ENCODE measurements at regions not wholly inside any gene's neighbourhood (a gene's known extent, or its start where the extent isn't known, plus 50 kb on each side); places are given as distances from the start of the nearest gene placed in this dataset.
"Not testable (repeated sequence)": the region's sequence is repeated elsewhere in the genome, so short reads cannot be mapped to it uniquely, and the experiment has no call there.

DNA sequence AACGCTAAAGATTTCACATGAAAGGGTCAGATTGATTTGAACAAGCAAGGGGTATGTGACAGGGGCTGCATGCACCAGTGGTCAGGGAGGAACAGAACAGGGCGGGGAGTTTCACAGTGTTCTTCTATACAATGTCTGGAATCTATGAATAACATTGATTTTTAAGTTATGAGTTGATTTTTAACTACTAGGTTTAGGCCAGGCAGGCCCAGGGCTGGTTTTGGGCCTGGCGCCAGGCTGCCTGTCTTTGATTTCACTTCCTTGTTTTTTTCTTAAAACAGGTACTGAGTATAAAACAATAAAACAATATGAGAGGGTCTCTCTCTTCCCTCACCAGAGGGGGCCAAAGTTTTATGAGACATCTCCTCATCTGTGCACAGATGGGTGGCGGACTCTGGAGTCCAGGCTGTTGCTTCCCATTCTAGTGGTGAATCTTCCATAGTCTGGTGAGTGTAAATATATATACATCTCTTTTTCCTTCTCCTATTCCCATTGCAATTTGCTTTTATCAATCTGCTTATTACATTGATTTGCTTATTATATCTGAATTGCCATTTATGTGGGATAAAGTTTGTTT, 133.2 kb downstream of the ZNF737 start:
- H3K27me3 ChIP-seq (ENCODE audit: insufficient read depth, low read length); H3K9ac ChIP-seq (ENCODE audit: low read depth, low read length); H3K4me3 ChIP-seq (ENCODE audit: low read length); H3K36me3 ChIP-seq (ENCODE audit: insufficient read depth, low read length); H3K9me3 ChIP-seq (ENCODE audit: insufficient read depth, low read depth, low read length); H3K4me1 ChIP-seq (ENCODE audit: insufficient read depth, low read length); H3K27ac ChIP-seq (ENCODE audit: low read depth, low read length): not testable (repeated sequence)
- 90% methylated on average over 2 of the region's 4 CpGs for WGBS

DNA sequence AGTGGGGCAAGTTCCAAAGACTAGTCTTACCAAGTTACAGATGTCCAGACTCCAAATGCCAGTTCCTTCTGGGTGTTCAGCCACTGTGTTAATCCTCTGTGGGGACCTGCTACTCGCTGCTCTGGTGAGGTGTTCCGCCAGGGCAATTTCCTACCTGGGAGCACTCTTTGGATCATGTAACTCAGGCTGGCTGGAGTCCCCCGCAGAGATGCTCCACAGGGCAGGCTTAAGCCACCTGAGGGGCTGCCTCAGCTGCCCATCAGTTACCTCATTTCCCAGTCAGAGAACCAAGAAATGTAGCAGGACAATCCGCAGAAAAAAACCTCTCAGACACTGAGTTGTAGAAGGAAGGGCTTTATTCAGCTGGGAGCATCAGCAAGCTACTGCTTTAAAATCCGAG, 133.8 kb downstream of the ZNF737 start:
- Histone ChIP-seq H3K27me3 (ENCODE audit: insufficient read depth, low read length) (no peaks in the 10 kb centered on the region), H3K4me1 (ENCODE audit: insufficient read depth, low read length) (no peaks in the 10 kb centered on the region), H3K27ac (ENCODE audit: low read depth, low read length) (no peak overlapping the region), H3K36me3 (ENCODE audit: insufficient read depth, low read length) (no peaks in the 10 kb centered on the region), H3K9ac (ENCODE audit: low read depth, low read length) (no peak overlapping the region), H3K4me3 (ENCODE audit: low read length) (no peak overlapping the region), H3K9me3 (ENCODE audit: insufficient read depth, low read depth, low read length) (no peaks in the 10 kb centered on the region)
- WGBS = 91% methylated on average over 5 of the region's 5 CpGs

DNA sequence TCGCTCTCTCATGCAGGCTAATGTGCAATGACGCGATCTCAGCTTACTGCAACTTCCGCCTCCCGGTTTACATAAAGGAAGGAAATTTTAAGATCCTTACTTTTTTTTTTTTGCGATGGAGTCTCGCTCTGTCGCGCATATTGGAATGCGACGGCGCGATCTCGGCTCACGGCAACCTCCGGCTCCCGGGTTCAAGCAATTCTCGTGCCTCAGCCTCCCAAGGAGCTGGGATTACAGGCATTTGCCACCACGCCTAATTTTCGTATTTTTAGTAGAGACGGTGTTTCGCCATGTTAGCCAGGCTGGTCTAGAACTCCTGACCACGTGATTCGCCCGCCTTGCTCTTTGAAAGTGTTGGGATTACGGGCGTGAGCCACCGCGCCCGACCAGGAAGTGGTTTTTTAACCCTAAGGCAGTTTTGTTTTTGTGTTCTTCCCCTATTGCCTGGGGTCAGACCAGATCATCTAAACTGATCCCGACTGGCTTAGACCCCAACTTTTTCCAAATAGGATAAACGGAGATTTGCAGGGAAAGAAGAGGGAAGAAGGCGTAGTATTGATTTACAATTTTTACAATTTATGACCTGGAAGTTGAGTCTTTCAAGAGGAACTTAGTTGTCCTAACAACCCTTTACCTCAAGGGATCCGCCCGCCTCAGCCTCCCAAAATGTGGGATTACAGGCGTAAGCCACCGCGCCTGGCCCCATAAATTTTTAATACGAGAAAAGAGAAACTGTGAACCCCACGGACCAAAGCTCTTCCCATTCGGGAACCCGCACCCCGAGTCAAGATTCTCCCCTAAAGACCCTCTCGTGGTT, 142.0 kb downstream of the ZNF737 start:
- Histone ChIP-seq H3K27ac (ENCODE audit: low read depth, low read length) (peak overlapping the region; percentile 84), H3K4me1 (ENCODE audit: insufficient read depth, low read length) (no peaks in the 10 kb centered on the region), H3K4me3 (ENCODE audit: low read length) (peak overlapping the region; percentile 99), H3K9ac (ENCODE audit: low read depth, low read length) (peak overlapping the region; percentile 100), H3K27me3 (ENCODE audit: insufficient read depth, low read length) (no peaks in the 10 kb centered on the region), H3K9me3 (ENCODE audit: insufficient read depth, low read depth, low read length) (no peaks in the 10 kb centered on the region), H3K36me3 (ENCODE audit: insufficient read depth, low read length) (peaks cover 18% of the 10 kb centered on the region)
- WGBS = 1% methylated on average over 39 of the region's 44 CpGs

DNA sequence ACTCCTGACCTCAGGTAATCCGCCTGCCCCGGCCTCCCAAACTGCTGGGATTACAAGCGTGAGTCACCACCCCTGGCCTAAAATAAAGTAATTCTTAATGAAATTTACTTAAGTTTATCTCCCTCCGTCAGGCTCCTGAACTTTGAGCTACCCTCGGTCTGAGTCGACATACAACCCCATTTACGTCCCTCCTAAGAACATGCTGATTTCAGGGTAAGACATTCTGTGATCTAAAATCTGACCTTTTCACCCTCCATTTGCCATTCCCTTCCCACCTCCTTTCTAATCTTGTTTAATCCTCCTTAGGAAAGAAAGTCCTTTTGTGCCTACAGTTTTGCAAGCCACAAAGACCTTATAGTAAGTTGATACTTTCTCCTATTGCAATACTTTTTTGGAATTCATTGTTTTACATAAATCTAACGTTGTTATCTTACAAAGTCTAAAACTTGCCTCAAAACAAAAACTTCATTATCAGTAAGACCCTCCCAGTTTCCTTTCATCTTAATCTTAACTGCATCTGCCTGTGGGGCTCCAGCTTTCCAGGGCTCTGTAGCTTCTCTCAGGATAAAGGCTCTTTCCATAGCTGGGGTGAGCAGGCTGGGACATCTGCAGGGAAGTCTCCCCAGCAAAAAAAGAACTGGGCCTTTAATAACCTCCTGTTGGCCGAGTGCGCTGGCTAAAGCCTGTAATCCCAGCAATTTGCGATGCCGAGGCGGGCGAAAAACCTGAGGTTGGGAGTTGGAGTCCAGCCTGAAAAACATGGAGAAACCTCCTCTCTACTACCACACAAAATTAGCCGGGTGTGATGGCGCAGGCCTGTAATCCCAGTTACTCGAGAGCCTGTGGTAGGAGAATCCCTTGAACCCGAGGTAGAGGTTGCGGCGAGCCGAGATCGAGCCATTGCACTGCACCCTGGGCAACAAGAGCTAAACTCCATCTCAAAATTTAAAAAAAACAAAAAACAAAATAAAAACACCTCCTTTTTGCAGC, 143.1 kb downstream of the ZNF737 start:
- Histone ChIP-seq H3K4me3 (ENCODE audit: low read length) (peak overlapping the region; percentile 99), H3K27me3 (ENCODE audit: insufficient read depth, low read length) (no peaks in the 10 kb centered on the region), H3K36me3 (ENCODE audit: insufficient read depth, low read length) (peaks cover 23% of the 10 kb centered on the region), H3K4me1 (ENCODE audit: insufficient read depth, low read length) (no peaks in the 10 kb centered on the region), H3K9me3 (ENCODE audit: insufficient read depth, low read depth, low read length) (no peaks in the 10 kb centered on the region), H3K9ac (ENCODE audit: low read depth, low read length) (peak overlapping the region; percentile 100; the same call in 1 of the 2 replicates), H3K27ac (ENCODE audit: low read depth, low read length) (peak overlapping the region; percentile 18; the same call in 1 of the 2 replicates)
- 50% methylated on average over 21 of the region's 22 CpGs for WGBS

DNA sequence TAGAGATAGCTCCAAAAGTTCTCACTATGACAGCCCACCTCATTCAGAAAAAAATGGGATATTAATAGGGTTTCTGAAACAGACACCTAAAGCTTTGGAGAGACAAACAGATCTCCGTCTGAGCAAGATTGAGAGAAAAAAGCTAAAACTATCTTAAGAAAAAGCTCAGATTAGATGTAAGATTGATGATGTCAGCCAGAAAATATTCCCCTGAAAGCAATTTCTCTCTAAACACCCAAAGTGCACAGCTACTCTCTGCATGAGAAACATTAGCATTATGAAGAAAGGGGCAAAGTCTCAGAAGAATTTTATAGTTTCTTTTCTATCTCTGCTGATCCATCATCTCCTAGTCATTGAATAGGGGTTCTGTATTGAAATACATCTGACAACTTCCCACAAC, 148.9 kb downstream of the ZNF737 start:
- Histone ChIP-seq H3K36me3 (ENCODE audit: insufficient read depth, low read length) (peaks cover 65% of the 10 kb centered on the region), H3K27me3 (ENCODE audit: insufficient read depth, low read length) (no peaks in the 10 kb centered on the region), H3K9ac (ENCODE audit: low read depth, low read length) (no peak overlapping the region), H3K9me3 (ENCODE audit: insufficient read depth, low read depth, low read length) (no peaks in the 10 kb centered on the region), H3K4me3 (ENCODE audit: low read length) (no peak overlapping the region), H3K27ac (ENCODE audit: low read depth, low read length) (no peak overlapping the region), H3K4me1 (ENCODE audit: insufficient read depth, low read length) (no peaks in the 10 kb centered on the region)
- 100% methylated on average over 1 of the region's 1 CpG for whole genome bisulfite sequencing

DNA sequence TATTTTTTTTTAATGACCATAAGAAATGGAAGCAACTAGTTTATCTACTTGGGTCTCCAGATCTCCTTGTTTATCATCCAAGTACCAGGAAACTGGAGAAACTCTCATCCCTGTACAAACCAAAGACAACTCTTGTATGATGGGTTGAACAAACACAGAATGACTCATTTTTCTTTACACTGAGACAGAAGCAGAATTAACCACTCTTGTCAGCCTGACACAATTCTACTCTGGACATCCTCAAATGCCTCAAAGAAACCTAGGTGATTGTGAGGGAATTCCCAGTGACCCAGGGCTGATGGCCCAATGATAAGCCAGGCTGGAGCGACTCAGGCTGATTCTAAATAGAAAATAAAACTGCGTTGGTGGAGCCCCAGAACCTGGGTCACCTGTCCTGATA, 151.5 kb downstream of the ZNF737 start:
- Histone ChIP-seq H3K36me3 (ENCODE audit: insufficient read depth, low read length) (peaks cover 55% of the 10 kb centered on the region), H3K4me1 (ENCODE audit: insufficient read depth, low read length) (no peaks in the 10 kb centered on the region), H3K27me3 (ENCODE audit: insufficient read depth, low read length) (no peaks in the 10 kb centered on the region), H3K27ac (ENCODE audit: low read depth, low read length) (no peak overlapping the region), H3K9me3 (ENCODE audit: insufficient read depth, low read depth, low read length) (no peaks in the 10 kb centered on the region), H3K4me3 (ENCODE audit: low read length) (no peak overlapping the region), H3K9ac (ENCODE audit: low read depth, low read length) (no peak overlapping the region)
- WGBS = 83% methylated on average over 2 of the region's 2 CpGs

DNA sequence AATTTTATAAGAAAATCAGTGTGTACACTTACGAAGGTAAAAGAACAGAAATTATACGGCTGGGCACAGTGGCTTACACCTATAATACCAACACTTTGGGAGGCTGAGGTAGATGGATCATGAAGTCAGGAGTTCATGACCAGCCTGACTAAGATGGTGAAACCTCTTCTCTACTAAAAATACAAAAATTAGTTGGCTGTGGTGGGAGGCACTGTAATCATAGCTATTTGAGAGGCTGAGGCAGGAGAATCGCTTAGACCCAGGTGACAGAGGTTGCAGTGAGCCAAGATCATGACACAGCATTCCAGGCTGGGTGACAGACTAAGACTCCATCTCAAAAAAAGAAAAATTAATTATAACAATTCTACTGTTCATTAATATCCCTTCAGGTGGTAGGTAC, 151.9 kb downstream of the ZNF737 start:
- H3K4me1 ChIP-seq (ENCODE audit: insufficient read depth, low read length) = no peaks in the 10 kb centered on the region
- H3K9ac ChIP-seq (ENCODE audit: low read depth, low read length) = no peak overlapping the region
- WGBS = 83% methylated on average over 1 of the region's 3 CpGs
- peaks cover 59% of the 10 kb centered on the region for H3K36me3 ChIP-seq (ENCODE audit: insufficient read depth, low read length)
- H3K4me3 ChIP-seq (ENCODE audit: low read length) = no peak overlapping the region
- no peaks in the 10 kb centered on the region for H3K9me3 ChIP-seq (ENCODE audit: insufficient read depth, low read depth, low read length)
- H3K27ac ChIP-seq (ENCODE audit: low read depth, low read length) = no peak overlapping the region
- H3K27me3 ChIP-seq (ENCODE audit: insufficient read depth, low read length) = no peaks in the 10 kb centered on the region

DNA sequence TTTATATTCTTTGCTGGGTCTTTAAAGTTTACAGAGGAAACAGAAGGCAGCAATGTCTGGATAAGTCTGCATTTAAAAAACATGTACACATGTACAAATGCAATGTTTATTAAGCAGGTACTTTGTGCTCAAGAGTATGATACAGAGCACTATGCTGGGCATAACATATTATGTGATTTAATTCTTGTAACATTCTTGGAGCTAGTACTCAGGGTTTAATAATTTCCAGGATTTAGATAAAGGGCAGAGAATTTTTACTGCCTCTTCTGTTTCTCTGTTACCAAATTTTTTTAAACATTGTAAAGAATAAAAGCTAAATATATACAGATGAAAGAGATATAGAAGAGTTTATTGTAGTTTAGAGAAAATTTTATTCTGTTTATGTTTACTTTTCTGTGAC, 152.7 kb downstream of the ZNF737 start:
- no peaks in the 10 kb centered on the region for H3K9me3 ChIP-seq (ENCODE audit: insufficient read depth, low read depth, low read length)
- H3K9ac ChIP-seq (ENCODE audit: low read depth, low read length) = no peak overlapping the region

DNA sequence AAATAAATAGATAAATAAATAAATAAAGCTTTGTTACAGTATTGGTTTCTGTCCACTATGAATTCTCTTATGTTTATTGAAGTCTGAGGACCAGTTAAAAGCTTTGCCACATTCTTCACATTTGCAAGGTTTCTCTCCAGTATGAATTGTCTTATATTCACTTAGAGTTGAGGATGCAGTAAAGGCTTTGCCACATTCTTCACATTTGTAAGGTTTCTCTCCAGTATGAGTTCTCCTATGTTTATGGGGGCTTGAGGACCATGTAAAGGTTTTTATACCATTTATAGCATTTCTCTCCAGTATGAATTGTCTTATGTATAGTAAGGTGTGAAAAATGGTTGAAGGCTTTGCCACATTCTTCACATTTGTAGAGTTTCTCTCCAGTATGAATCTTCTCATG, 168.3 kb downstream of the ZNF737 start:
- H3K36me3 ChIP-seq (ENCODE audit: insufficient read depth, low read length) = peaks cover 67% of the 10 kb centered on the region
- H3K27ac ChIP-seq (ENCODE audit: low read depth, low read length) = no peak overlapping the region
- H3K4me3 ChIP-seq (ENCODE audit: low read length) = no peak overlapping the region
- no peaks in the 10 kb centered on the region for H3K27me3 ChIP-seq (ENCODE audit: insufficient read depth, low read length)
- H3K9ac ChIP-seq (ENCODE audit: low read depth, low read length) = no peak overlapping the region
- peaks cover 84% of the 10 kb centered on the region for H3K9me3 ChIP-seq (ENCODE audit: insufficient read depth, low read depth, low read length)
- H3K4me1 ChIP-seq (ENCODE audit: insufficient read depth, low read length) = no peaks in the 10 kb centered on the region

More for the DNA sequence above, 152.7 kb downstream of the ZNF737 start:
- Histone ChIP-seq H3K4me3 (ENCODE audit: low read length) (no peak overlapping the region), H3K27ac (ENCODE audit: low read depth, low read length) (no peak overlapping the region), H3K36me3 (ENCODE audit: insufficient read depth, low read length) (peaks cover 65% of the 10 kb centered on the region), H3K4me1 (ENCODE audit: insufficient read depth, low read length) (no peaks in the 10 kb centered on the region), H3K27me3 (ENCODE audit: insufficient read depth, low read length) (no peaks in the 10 kb centered on the region)

DNA sequence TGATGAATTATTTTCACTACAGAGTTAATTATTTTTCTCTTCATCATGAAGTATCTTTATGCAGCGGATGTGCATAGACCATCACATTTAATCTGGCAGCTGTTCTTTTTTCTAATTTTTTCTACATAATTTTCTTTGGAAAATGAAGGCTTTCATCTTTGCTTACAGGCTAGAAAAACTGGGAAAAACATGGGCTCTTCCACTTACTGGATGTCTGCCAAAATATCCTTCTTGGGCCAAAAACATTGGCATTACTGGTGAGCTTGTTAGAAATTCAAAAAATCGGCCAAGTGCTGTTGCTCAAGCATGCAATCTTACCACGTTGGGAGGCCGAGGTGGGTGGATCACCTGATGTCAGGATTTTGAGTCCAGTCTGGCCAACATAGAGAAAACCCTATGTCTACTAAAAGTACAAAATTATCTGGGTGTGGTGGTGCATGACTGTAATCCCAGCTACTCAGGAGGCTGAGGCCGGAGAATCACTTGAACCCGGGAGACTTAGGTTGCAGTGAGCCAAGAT, 176.8 kb downstream of the ZNF737 start:
- Histone ChIP-seq H3K4me1 (ENCODE audit: insufficient read depth, low read length) (no peaks in the 10 kb centered on the region), H3K27me3 (ENCODE audit: insufficient read depth, low read length) (no peaks in the 10 kb centered on the region), H3K9ac (ENCODE audit: low read depth, low read length) (no peak overlapping the region), H3K36me3 (ENCODE audit: insufficient read depth, low read length) (no peaks in the 10 kb centered on the region), H3K4me3 (ENCODE audit: low read length) (no peak overlapping the region), H3K9me3 (ENCODE audit: insufficient read depth, low read depth, low read length) (0 out of 2 replicates have a peak, but pooled peaks cover 4% of the 10 kb centered on the region), H3K27ac (ENCODE audit: low read depth, low read length) (no peak overlapping the region)
- WGBS = 91% methylated on average over 5 of the region's 6 CpGs

DNA sequence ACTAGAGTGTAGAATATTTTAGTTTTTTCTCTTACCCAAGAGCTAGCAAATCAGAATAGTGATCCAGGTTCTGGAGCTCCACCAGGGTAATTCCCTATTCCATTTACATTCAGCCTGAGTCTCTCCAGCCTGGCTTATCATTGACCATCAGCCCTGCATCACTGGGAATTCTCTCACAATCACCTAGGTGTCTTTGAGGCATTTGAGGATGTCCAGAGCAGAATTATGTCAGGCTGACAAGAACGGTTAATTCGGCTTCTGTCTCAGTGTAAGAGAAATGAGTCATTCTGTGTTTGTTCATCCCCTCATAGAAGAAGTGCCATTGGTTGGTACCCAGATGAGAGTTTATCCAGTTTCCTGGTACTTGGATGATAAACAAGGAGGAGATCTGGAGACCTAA, 180.5 kb downstream of the ZNF737 start:
- Histone ChIP-seq H3K27me3 (ENCODE audit: insufficient read depth, low read length) (no peaks in the 10 kb centered on the region), H3K27ac (ENCODE audit: low read depth, low read length) (no peak overlapping the region), H3K4me1 (ENCODE audit: insufficient read depth, low read length) (no peaks in the 10 kb centered on the region), H3K4me3 (ENCODE audit: low read length) (no peak overlapping the region), H3K9me3 (ENCODE audit: insufficient read depth, low read depth, low read length) (no peaks in the 10 kb centered on the region), H3K36me3 (ENCODE audit: insufficient read depth, low read length) (no peaks in the 10 kb centered on the region), H3K9ac (ENCODE audit: low read depth, low read length) (no peak overlapping the region)
- WGBS = 100% methylated on average over 2 of the region's 2 CpGs

Data from HUES64 (cell line).